ENCODE measurements at regions not wholly inside any gene's neighbourhood (a gene's known extent, or its start where the extent isn't known, plus 50 kb on each side); places are given as distances from the start of the nearest gene placed in this dataset.

DNA sequence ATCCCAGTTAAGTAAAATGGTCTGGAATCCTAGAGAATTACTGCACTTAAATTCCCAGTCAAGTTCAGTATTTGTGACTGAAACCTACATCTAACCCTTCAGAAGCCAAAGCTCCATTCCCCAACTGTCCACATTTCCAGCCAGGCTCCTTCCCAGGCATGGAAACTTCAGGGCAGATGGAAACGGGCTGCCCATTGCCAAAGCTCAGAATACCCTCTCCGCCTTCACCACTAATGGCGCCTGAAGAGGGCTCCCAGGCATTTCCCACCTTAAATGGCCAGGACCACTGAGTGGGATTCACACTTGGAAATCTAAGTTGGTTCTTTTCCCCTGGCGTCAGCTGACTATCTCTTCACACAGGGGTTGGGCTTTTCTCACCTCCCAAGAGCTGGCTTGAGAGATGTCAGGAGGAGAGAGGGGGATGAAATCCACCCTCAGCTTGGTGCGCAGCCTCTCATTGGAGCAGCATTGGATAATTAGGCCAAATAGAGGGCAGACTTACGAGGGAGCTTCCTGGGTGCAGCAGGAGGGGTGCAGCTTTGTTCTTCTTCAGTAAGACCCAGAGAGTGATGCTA is 82.9 kb downstream of the ANKRD60 start:
- Histone ChIP-seq H3K27ac (ENCODE audit: low read depth in 2 of 2, low read length in 2 of 2) (no peak overlapping the region), H3K36me3 (ENCODE audit: control insufficient read depth in 2 of 3, insufficient read depth in 3 of 3, low read length in 3 of 3) (no peaks in the 10 kb centered on the region), H3K27me3 (ENCODE audit: control insufficient read depth, insufficient read depth, low read length) (no peaks in the 10 kb centered on the region), H3K4me1 (ENCODE audit: control insufficient read depth in 2 of 3, insufficient read depth in 2 of 3, low read depth in 1 of 3, low read length in 3 of 3) (no peaks in the 10 kb centered on the region), H3K4me3 (ENCODE audit: low read length in 3 of 3) (no peak overlapping the region), H3K9ac (ENCODE audit: low read length in 3 of 3) (no peak overlapping the region), H3K9me3 (ENCODE audit: control insufficient read depth in 2 of 3, insufficient read depth in 1 of 3, low read length in 3 of 3) (no peaks in the 10 kb centered on the region)
- peak in 1 of 5 donors; percentile 11 for DNase-seq
- intact Hi-C loops (cut with DNase I): no loop called here
- TF ChIP-seq, protein P1, sequence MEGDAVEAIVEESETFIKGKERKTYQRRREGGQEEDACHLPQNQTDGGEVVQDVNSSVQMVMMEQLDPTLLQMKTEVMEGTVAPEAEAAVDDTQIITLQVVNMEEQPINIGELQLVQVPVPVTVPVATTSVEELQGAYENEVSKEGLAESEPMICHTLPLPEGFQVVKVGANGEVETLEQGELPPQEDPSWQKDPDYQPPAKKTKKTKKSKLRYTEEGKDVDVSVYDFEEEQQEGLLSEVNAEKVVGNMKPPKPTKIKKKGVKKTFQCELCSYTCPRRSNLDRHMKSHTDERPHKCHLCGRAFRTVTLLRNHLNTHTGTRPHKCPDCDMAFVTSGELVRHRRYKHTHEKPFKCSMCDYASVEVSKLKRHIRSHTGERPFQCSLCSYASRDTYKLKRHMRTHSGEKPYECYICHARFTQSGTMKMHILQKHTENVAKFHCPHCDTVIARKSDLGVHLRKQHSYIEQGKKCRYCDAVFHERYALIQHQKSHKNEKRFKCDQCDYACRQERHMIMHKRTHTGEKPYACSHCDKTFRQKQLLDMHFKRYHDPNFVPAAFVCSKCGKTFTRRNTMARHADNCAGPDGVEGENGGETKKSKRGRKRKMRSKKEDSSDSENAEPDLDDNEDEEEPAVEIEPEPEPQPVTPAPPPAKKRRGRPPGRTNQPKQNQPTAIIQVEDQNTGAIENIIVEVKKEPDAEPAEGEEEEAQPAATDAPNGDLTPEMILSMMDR (IDR thresholded peaks at IDR 0.05; ENCODE audit: borderline replicate concordance, extremely low read depth, insufficient read depth): no peak
- no peak for FAIRE-seq

DNA sequence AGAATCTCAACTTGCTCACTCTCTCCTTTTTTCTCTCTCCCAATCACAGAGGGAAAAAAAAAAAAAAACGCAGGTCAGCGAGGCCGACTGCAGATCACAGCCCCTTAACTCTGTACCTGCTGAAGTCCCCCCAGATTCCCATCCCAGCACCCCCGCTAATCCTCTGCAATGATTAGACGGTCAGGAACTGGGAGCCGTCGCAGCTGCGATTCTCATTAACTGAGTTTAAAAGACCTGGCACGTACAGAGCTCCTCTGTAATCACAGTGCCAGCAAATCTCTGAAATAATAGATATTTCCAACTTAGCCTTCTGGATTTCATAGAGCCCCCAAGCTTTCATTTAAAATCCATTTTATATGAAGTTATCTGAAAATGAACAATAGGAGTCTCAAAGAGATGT is 84.4 kb downstream of the ANKRD60 start:
- Histone ChIP-seq H3K36me3 (ENCODE audit: control insufficient read depth in 2 of 3, insufficient read depth in 3 of 3, low read length in 3 of 3) (no peaks in the 10 kb centered on the region), H3K27ac (ENCODE audit: low read depth in 2 of 2, low read length in 2 of 2) (no peak overlapping the region), H3K9me3 (ENCODE audit: control insufficient read depth in 2 of 3, insufficient read depth in 1 of 3, low read length in 3 of 3) (no peaks in the 10 kb centered on the region), H3K4me3 (ENCODE audit: low read length in 3 of 3) (no peak overlapping the region), H3K4me1 (ENCODE audit: control insufficient read depth in 2 of 3, insufficient read depth in 2 of 3, low read depth in 1 of 3, low read length in 3 of 3) (no peaks in the 10 kb centered on the region), H3K9ac (ENCODE audit: low read length in 3 of 3) (no peak overlapping the region), H3K27me3 (ENCODE audit: control insufficient read depth, insufficient read depth, low read length) (no peaks in the 10 kb centered on the region)
- intact Hi-C loops (cut with DNase I): no loop called here
- TF ChIP-seq, protein P1 (IDR thresholded peaks at IDR 0.05; ENCODE audit: borderline replicate concordance, extremely low read depth, insufficient read depth): no peak
- FAIRE-seq (no peak), DNase-seq (peak in 1 of 5 donors; percentile 23)

DNA sequence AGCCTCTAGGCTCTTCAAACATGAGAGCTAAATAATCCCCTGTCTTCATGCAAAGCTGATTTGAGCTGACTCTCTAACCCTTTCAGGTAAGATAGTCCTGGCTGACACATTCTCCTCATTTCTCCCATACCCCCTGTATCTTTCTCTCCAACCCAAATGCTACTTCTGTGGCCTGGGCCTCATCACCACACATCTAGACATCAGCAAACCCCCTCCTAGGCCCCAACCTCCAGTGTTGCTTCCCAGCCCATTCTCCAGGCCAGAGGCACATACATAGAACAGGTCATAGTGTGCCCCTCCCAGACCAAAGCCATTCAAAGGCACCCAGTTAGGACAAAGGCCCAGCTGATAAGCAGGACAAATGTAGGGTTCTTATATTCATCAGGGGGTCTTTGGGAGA is 84.9 kb downstream of the ANKRD60 start:
- H3K9ac ChIP-seq (ENCODE audit: low read length in 3 of 3): no peak overlapping the region
- no peak overlapping the region for H3K4me3 ChIP-seq (ENCODE audit: low read length in 3 of 3)
- intact Hi-C loops (cut with DNase I): no loop called here
- no peaks in the 10 kb centered on the region for H3K9me3 ChIP-seq (ENCODE audit: control insufficient read depth in 2 of 3, insufficient read depth in 1 of 3, low read length in 3 of 3)
- DNase-seq (peak in 1 of 5 donors; percentile 13), FAIRE-seq (no peak)
- H3K27ac ChIP-seq (ENCODE audit: low read depth in 2 of 2, low read length in 2 of 2): no peak overlapping the region
- no peaks in the 10 kb centered on the region for H3K36me3 ChIP-seq (ENCODE audit: control insufficient read depth in 2 of 3, insufficient read depth in 3 of 3, low read length in 3 of 3)
- H3K4me1 ChIP-seq (ENCODE audit: control insufficient read depth in 2 of 3, insufficient read depth in 2 of 3, low read depth in 1 of 3, low read length in 3 of 3): no peaks in the 10 kb centered on the region
- no peaks in the 10 kb centered on the region for H3K27me3 ChIP-seq (ENCODE audit: control insufficient read depth, insufficient read depth, low read length)
- TF ChIP-seq, protein P1 (IDR thresholded peaks at IDR 0.05; ENCODE audit: borderline replicate concordance, extremely low read depth, insufficient read depth): no peak

DNA sequence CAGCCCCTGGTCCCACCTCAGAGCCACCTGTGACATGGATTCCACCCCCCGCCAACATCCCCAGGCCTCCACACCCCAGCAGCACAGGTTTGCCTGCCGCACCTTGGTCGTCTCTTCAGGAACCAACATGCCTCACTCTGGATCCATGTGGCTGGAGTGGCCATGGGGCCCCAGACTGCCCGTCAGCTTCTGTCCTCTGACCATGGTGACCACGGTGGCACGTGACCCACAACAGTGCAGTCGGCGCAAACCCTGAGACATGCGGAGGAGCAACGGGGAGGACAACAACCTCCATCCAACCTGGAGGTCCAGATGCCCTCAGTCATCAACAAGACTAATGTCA is 85.6 kb downstream of the ANKRD60 start:
- no peaks in the 10 kb centered on the region for H3K36me3 ChIP-seq (ENCODE audit: control insufficient read depth in 2 of 3, insufficient read depth in 3 of 3, low read length in 3 of 3)
- no peaks in the 10 kb centered on the region for H3K4me1 ChIP-seq (ENCODE audit: control insufficient read depth in 2 of 3, insufficient read depth in 2 of 3, low read depth in 1 of 3, low read length in 3 of 3)
- H3K27ac ChIP-seq (ENCODE audit: low read depth in 2 of 2, low read length in 2 of 2): no peak overlapping the region
- H3K4me3 ChIP-seq (ENCODE audit: low read length in 3 of 3): no peak overlapping the region
- H3K27me3 ChIP-seq (ENCODE audit: control insufficient read depth, insufficient read depth, low read length): no peaks in the 10 kb centered on the region
- TF ChIP-seq, protein P1 (IDR thresholded peaks at IDR 0.05; ENCODE audit: borderline replicate concordance, extremely low read depth, insufficient read depth): no peak
- FAIRE-seq (no peak), DNase-seq (peak in 1 of 5 donors; percentile 28)
- intact Hi-C loops (cut with DNase I): no loop called here
- H3K9me3 ChIP-seq (ENCODE audit: control insufficient read depth in 2 of 3, insufficient read depth in 1 of 3, low read length in 3 of 3): no peaks in the 10 kb centered on the region
- H3K9ac ChIP-seq (ENCODE audit: low read length in 3 of 3): no peak overlapping the region

Data from kidney (tissue), 13 donors.